Panc1 (cell line): ENCODE measurements at regions not wholly inside any gene's neighbourhood (a gene's known extent, or its start where the extent isn't known, plus 50 kb on each side); places are given as distances from the start of the nearest gene placed in this dataset.

ENCODE experiments used
- ATAC-seq: fragments of 200-7000 bp; cut with Tn5 transposase; 2 replicates; pipeline ENCODE4 v1.9.1; 2020; ENCODE audit warnings: mild to moderate bottlenecking, moderate library complexity
- BruUV-seq: library from RNA; stranded (reverse); fragments of 400-500 nt; replicated peaks from 2 replicates; lab custom pipeline; 2021; lab: Mats Ljungman, UMichigan
- CTCF ChIA-PET: fragments of 300-600 bp; sonication (Branson Sonifier 250); formaldehyde crosslinking; loops from one replicate; lab custom pipeline; 2022; ENCODE audit warnings: antibody characterized with exemption; lab: Charles Lee
- POLR2A ChIA-PET: fragments of 300-600 bp; sonication (Branson Sonifier 250); formaldehyde crosslinking; loops from one replicate; lab custom pipeline; 2022; ENCODE audit warnings: antibody characterized with exemption; lab: Charles Lee
- DNase-seq: peaks from one replicate; pipeline ENCODE4 v3.0.0-alpha.2; 2010; ENCODE audit warnings: low read depth, low spot score
- H3K27ac ChIP-seq: 2 replicates; pipeline ENCODE4 v1.5.1; 2011; ENCODE audit warnings: mild to moderate bottlenecking, low read length, inconsistent platforms
- H3K27me3 ChIP-seq: fragments of 200-500 bp; sonication (Bioruptor generic); 2 replicates; pipeline ENCODE4 v1.6.0; 2014; ENCODE audit warnings: low read length, inconsistent platforms; ENCODE audit not compliant: control insufficient read depth, insufficient read depth
- H3K36me3 ChIP-seq: fragments of 200-500 bp; sonication (Bioruptor generic); 2 replicates; pipeline ENCODE4 v1.5.1; 2014; ENCODE audit warnings: inconsistent platforms, mild to moderate bottlenecking, low read length, moderate library complexity; ENCODE audit not compliant: control insufficient read depth, insufficient read depth
- H3K4me1 ChIP-seq: 2 replicates; pipeline ENCODE4 v1.5.1; 2011; ENCODE audit warnings: inconsistent platforms, mild to moderate bottlenecking, low read length, moderate library complexity; ENCODE audit not compliant: control insufficient read depth, insufficient read depth
- H3K4me3 ChIP-seq, 2 experiments: 2 replicates each; pipeline ENCODE4 v1.5.1; 2011 to 2012; ENCODE audit warnings: low read depth in 2 of 2, low read length in 2 of 2, mild to moderate bottlenecking in 2 of 2, inconsistent platforms in 1 of 2, moderate library complexity in 1 of 2
- H3K9me3 ChIP-seq: fragments of 200-500 bp; sonication (Bioruptor generic); 2 replicates; pipeline ENCODE4 v1.5.1; 2014; ENCODE audit warnings: low read depth, mild to moderate bottlenecking, inconsistent platforms, low read length, moderate library complexity; ENCODE audit not compliant: control insufficient read depth, insufficient read depth
- CTCF ChIP-seq: fragments of 450-650 bp; IDR thresholded peaks from 2 replicates; pipeline ENCODE4 v1.5.1; 2017; ENCODE audit warnings: mild to moderate bottlenecking
- POLR2AphosphoS5 ChIP-seq: IDR thresholded peaks from 2 replicates; pipeline ENCODE4 v1.6.1; 2012; ENCODE audit warnings: mild to moderate bottlenecking, low read depth, low read length, moderate library complexity
- REST ChIP-seq, 2 experiments: IDR thresholded peaks; 2 replicates each; pipeline ENCODE4 v1.6.1; 2011 to 2012; ENCODE audit warnings: low read depth in 2 of 2, control low read depth in 1 of 2, low read length in 1 of 2, mild to moderate bottlenecking in 1 of 2, moderate library complexity in 1 of 2; ENCODE audit not compliant: insufficient read depth in 1 of 2
- SIN3A ChIP-seq: IDR thresholded peaks from 2 replicates; pipeline ENCODE4 v1.6.1; 2012; ENCODE audit warnings: low read depth, mild to moderate bottlenecking, low read length, moderate library complexity, borderline replicate concordance; ENCODE audit not compliant: insufficient read depth
- TCF7L2 ChIP-seq: IDR thresholded peaks from 2 replicates; pipeline ENCODE4 v1.6.1; 2011; ENCODE audit warnings: mild to moderate bottlenecking, low read depth, low read length, inconsistent platforms
- in situ Hi-C: cut with HindIII; loops from 2 replicates; pipeline ENCODE4 v1.10.0; 2016; ENCODE audit warnings: low sequenced_read_pairs, low pct_unique_long_range_greater_than_20kb
- intact Hi-C: fragments of 100-400 bp; cut with micrococcal nuclease; formaldehyde crosslinking; loops from one replicate; pipeline ENCODE4 v1.10.0; 2022; ENCODE audit not compliant: unreplicated experiment

GRCh38 chr1:182236651-182237077 lies 154.9 kb downstream of the GLUL start:
- no peak for TF ChIP-seq REST (IDR thresholded peaks at IDR 0.05; ENCODE audit: insufficient read depth in 1 of 2, low read depth in 2 of 2, low read length in 1 of 2)
- intact Hi-C loops = no loop called here
- in situ Hi-C loops = no loop called here
- no peak overlapping the region for H3K4me3 ChIP-seq
- ChIA-PET POLR2A (no interaction called here), CTCF (no interaction called here)
- H3K27ac ChIP-seq = no peak overlapping the region
- no peaks in the 10 kb centered on the region for H3K36me3 ChIP-seq
- no peaks in the 10 kb centered on the region for H3K4me1 ChIP-seq
- no peaks in the 10 kb centered on the region for H3K9me3 ChIP-seq
- no TSS peak for BruUV-seq
- no peaks in the 10 kb centered on the region for H3K27me3 ChIP-seq
- no peak for ATAC-seq
- no peak for DNase-seq

GRCh38 chr1:182235952-182236650 lies 155.5 kb downstream of the GLUL start:
- Histone ChIP-seq H3K4me3 (no peak overlapping the region), H3K4me1 (no peaks in the 10 kb centered on the region), H3K9me3 (no peaks in the 10 kb centered on the region), H3K27ac (no peak overlapping the region), H3K36me3 (no peaks in the 10 kb centered on the region), H3K27me3 (no peaks in the 10 kb centered on the region)
- intact Hi-C loops (no loop called here), in situ Hi-C loops (no loop called here)
- DNase-seq = no peak
- BruUV-seq = no TSS peak
- POLR2A ChIA-PET = no interaction called here
- TF ChIP-seq SIN3A (no peak), POLR2AphosphoS5 (no peak), CTCF (no peak)
- ATAC-seq = no peak
- CTCF ChIA-PET = no interaction called here

- intact Hi-C loops = no loop called here
- H3K27ac ChIP-seq = no peak overlapping the region
- H3K27me3 ChIP-seq = no peaks in the 10 kb centered on the region
- POLR2A ChIA-PET = no interaction called here
- no peak for DNase-seq
- H3K4me1 ChIP-seq = no peaks in the 10 kb centered on the region
- BruUV-seq = no TSS peak
- H3K9me3 ChIP-seq = no peaks in the 10 kb centered on the region
- H3K36me3 ChIP-seq = no peaks in the 10 kb centered on the region
- no peak for ATAC-seq
- in situ Hi-C loops = no loop called here
- CTCF ChIA-PET = no interaction called here
- TF ChIP-seq TCF7L2 (no peak), POLR2AphosphoS5 (no peak)
- H3K4me3 ChIP-seq = no peak overlapping the region
These were observed 156.0 kb downstream of the GLUL start for GRCh38 chr1:182235604-182235951.
